NCI-H1048 (cell line): ENCODE measurements at regions not wholly inside any gene's neighbourhood (a gene's known extent, or its start where the extent isn't known, plus 50 kb on each side); places are given as distances from the start of the nearest gene placed in this dataset.
"Not testable (repeated sequence)": the region's sequence is repeated elsewhere in the genome, so short reads cannot be mapped to it uniquely, and the experiment has no call there.

Experiments used
- DNase-seq: peaks from one replicate; lab custom pipeline; 2025; lab: John Stamatoyannopoulos, UW

GRCh38 chr12:116361414-116362223, 84.1 kb upstream of the MED13L start:
- DNase-seq = no peak

GRCh38 chr12:116365114-116365513, 87.6 kb upstream of the MED13L start:
- DNase-seq = no peak

GRCh38 chr12:116365606-116366455, 88.3 kb upstream of the MED13L start:
- no peak for DNase-seq

GRCh38 chr12:116366456-116366776, 88.9 kb upstream of the MED13L start:
- peak; percentile 41 for DNase-seq

- DNase-seq = no peak
These were observed 89.3 kb upstream of the MED13L start for GRCh38 chr12:116366824-116367223.

GRCh38 chr12:116368196-116369194, 91.0 kb upstream of the MED13L start:
- DNase-seq = no peak

- DNase-seq = no peak
These were observed 92.5 kb upstream of the MED13L start for GRCh38 chr12:116370004-116370404.

DNA sequence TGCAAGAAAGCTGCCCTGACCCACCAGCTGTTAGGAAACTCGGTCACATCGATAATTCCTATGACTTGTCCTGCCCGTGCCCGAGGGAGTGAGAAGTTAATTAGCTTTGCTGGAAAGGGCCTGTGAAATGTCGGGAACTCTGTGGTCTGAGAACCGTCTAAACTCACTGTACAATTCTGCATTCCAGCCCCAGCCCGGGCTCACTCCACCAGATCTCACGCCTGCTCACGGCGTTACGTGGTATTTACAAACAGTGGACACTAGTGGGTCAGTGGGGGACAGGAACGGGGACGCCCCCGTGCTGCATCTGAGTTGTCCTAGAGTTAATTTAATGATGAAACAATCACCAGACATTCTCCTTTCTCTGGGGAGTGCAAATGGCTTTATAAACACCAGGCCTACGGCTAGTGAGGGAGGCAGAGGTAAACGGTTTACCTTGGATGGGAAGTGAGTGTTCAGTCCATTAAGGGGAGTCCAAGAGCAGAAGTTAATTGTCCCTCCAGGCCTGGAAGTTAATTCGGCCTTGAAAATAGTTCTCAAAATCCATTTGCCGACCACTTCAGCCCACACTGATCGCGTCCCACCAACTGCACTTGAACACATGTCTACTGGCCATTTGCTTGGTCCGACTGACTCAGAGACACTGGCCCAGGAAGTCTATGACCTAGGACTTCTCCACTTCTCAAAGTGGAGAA, 93.5 kb upstream of the MED13L start:
- no peak for DNase-seq

GRCh38 chr12:116372815-116373214, 95.3 kb upstream of the MED13L start:
- no peak for DNase-seq

DNA sequence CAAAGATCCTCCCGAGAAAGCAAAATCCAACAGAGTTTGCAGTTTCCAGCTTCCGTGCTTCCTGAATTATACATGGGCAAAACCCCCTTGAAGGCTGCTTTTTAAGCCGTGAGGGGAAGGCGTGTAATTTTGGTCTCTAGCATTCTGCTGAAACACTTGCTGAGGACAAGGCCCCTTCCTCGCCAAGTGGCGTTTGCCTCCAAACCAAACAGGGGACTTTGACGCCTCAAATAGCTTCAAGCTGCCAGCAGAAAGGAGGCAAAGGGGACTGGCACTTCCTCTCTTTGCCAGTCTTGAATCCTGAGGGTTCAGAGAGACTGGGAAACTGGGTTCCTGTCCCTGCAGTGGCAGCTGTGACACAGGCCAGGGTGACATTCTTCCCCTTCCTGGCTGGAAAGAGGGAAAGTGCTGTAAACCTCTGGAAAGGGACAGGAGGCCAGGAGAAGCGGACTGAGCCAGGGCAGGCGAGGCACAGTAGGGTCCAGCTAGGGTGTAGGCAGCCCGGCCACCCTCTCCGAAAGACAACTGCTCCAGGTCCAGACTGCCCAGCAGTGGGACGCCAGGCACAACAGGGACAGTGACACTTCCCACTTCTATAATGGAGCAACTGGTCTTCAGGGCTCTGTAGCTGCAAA, 96.2 kb upstream of the MED13L start:
- DNase-seq = no peak

DNA sequence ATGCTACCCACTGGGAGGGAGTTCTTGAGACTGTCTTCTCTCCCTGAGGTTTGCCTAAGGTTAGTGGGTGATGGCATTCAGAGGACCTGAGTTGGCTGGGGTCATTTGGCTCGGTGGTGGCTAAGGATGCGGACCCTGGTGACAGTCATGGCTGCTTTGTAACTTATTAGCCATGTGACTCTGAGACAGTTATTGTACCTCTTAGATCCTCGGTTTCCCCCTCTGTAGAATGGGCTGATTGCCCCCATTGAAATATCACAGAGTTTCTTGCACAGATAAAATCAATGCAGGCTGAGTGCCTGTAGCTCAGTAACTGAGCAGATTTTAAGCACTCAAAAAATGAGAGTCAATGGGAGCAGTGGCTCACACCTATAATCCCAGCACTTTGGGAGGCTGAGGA, 96.7 kb upstream of the MED13L start:
- no peak for DNase-seq

- DNase-seq = no peak
These were observed 97.9 kb upstream of the MED13L start for GRCh38 chr12:116375278-116375842.

GRCh38 chr12:116376354-116377193, 99.1 kb upstream of the MED13L start:
- DNase-seq = no peak

- DNase-seq = not testable (repeated sequence)
These were observed 99.7 kb upstream of the MED13L start for GRCh38 chr12:116377194-116377571.

- no peak for DNase-seq
These were observed 100.5 kb upstream of the MED13L start for GRCh38 chr12:116378002-116378401.

DNA sequence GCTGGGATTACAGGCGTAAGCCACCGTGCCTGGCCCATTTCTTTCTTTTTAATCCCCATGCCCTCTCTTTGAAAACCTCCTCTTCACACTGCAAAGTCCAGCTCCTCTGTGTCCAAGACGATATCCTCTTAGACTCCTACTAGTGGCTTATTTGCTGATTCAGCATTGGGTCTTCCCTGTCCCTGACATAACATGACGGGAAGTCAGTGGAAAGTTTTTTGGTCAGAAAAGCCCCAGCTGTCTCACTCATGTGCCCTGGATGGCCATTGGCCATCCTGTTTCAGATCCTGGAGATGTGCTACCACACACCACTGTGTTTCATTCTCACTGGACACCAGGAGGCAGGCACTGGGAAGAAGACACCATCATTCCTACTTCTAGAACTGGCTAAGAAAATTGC, 102.6 kb upstream of the MED13L start:
- DNase-seq = no peak

DNA sequence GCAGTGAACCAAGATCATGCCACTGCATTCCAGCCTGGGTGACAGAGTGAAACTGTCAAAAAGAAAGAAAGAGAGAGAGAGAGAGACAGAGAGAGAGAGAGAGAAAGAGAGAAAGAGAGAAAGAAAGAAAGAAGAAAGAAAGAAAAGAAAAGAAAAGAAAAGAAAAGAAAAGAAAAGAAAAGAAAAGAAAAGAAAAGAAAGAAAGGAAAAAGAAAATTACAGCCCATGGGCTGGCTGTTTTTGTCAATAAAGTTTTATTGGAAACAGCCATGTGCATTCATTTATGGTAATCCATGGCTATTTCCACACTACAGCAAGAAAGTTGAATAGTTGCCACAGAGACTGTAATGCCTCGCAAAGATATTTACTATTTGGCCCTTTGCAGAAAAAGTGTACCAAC, 103.2 kb upstream of the MED13L start:
- not testable (repeated sequence) for DNase-seq

DNA sequence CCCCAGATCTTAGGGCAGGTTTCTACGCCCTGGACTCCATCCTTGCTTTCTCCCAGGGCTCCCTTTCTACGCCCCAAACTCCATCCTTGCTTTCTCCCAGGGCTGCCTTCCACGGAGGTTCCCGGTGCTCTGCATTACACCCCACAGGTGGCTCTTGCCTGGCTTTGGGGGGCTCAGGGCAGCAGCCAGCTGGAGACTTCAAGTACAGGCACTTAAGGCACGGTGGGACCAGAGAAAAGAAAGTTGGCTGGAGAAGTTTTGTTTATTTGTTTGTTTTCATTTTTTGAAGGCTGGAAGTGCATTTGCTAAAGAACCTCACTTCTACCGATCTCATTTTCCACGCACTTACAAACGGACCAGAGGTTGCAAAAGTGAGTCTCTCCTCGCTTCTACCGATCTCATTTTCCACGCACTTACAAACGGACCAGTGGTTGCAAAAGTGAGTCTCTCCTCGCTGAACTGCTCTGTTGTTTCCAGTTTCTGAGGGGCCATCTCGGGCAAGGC, 103.8 kb upstream of the MED13L start:
- DNase-seq = no peak
